ENCODE measurements at regions not wholly inside any gene's neighbourhood (a gene's known extent, or its start where the extent isn't known, plus 50 kb on each side); places are given as distances from the start of the nearest gene placed in this dataset.

DNA sequence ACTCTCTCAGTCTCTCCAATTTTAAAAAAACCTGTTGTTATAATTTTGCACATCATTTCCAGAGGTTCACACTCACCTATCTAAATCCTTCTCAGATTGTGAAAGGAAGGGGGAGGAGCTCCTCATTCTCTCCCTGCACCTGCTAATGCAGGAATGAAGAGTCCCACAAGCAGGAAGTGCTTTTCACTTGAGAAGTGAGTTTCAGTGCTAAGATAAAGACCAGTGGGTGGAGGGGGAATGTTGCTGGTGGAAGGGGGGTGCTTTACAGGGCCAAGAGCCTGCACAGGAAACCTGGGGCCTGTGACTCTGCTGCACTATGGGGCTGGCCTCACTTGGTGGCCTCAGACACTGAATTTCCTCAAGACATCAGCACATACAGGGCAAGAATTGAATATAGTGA, 176.4 kb downstream of the PTPN20 start:
- in situ Hi-C loops (cut with HindIII; ENCODE audit: low pct_unique_long_range_greater_than_20kb, low sequenced_read_pairs) (no loop called here), intact Hi-C loops (cut with micrococcal nuclease; ENCODE audit: unreplicated experiment) (no loop called here)
- no peak overlapping the region for H3K27ac ChIP-seq (ENCODE audit: low read length)
- ATAC-seq: no peak
- H3K36me3 ChIP-seq (ENCODE audit: control insufficient read depth, insufficient read depth, low read length): no peaks in the 10 kb centered on the region
- no TSS peak for BruUV-seq (replicated peaks)
- H3K4me1 ChIP-seq (ENCODE audit: control insufficient read depth, insufficient read depth, low read length): no peaks in the 10 kb centered on the region
- no peak for DNase-seq (ENCODE audit: low read depth, low spot score)
- ChIA-PET POLR2A (interaction anchor here (0.6 to 0.7 kb wide), 2 partner anchors 95 to 296 kb away, joined by 4 to 18 read pairs; partner anchors contain the start of gene ZNF488), CTCF (no interaction called here)
- H3K27me3 ChIP-seq (ENCODE audit: control insufficient read depth, insufficient read depth, low read length): no peaks in the 10 kb centered on the region
- H3K4me3 ChIP-seq (ENCODE audit: low read depth in 2 of 2, low read length in 2 of 2): no peak overlapping the region
- no peaks in the 10 kb centered on the region for H3K9me3 ChIP-seq (ENCODE audit: control insufficient read depth, insufficient read depth, low read depth, low read length)
- TF ChIP-seq, protein P1, sequence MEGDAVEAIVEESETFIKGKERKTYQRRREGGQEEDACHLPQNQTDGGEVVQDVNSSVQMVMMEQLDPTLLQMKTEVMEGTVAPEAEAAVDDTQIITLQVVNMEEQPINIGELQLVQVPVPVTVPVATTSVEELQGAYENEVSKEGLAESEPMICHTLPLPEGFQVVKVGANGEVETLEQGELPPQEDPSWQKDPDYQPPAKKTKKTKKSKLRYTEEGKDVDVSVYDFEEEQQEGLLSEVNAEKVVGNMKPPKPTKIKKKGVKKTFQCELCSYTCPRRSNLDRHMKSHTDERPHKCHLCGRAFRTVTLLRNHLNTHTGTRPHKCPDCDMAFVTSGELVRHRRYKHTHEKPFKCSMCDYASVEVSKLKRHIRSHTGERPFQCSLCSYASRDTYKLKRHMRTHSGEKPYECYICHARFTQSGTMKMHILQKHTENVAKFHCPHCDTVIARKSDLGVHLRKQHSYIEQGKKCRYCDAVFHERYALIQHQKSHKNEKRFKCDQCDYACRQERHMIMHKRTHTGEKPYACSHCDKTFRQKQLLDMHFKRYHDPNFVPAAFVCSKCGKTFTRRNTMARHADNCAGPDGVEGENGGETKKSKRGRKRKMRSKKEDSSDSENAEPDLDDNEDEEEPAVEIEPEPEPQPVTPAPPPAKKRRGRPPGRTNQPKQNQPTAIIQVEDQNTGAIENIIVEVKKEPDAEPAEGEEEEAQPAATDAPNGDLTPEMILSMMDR (IDR thresholded peaks at IDR 0.05): no peak
- TF ChIP-seq TCF7L2 (IDR thresholded peaks at IDR 0.05; ENCODE audit: low read depth, low read length) (no peak), SIN3A (IDR thresholded peaks at IDR 0.05; ENCODE audit: borderline replicate concordance, insufficient read depth, low read depth, low read length) (no peak), POLR2AphosphoS5 (IDR thresholded peaks at IDR 0.05; ENCODE audit: low read depth, low read length) (no peak)
- TF ChIP-seq, protein P2, sequence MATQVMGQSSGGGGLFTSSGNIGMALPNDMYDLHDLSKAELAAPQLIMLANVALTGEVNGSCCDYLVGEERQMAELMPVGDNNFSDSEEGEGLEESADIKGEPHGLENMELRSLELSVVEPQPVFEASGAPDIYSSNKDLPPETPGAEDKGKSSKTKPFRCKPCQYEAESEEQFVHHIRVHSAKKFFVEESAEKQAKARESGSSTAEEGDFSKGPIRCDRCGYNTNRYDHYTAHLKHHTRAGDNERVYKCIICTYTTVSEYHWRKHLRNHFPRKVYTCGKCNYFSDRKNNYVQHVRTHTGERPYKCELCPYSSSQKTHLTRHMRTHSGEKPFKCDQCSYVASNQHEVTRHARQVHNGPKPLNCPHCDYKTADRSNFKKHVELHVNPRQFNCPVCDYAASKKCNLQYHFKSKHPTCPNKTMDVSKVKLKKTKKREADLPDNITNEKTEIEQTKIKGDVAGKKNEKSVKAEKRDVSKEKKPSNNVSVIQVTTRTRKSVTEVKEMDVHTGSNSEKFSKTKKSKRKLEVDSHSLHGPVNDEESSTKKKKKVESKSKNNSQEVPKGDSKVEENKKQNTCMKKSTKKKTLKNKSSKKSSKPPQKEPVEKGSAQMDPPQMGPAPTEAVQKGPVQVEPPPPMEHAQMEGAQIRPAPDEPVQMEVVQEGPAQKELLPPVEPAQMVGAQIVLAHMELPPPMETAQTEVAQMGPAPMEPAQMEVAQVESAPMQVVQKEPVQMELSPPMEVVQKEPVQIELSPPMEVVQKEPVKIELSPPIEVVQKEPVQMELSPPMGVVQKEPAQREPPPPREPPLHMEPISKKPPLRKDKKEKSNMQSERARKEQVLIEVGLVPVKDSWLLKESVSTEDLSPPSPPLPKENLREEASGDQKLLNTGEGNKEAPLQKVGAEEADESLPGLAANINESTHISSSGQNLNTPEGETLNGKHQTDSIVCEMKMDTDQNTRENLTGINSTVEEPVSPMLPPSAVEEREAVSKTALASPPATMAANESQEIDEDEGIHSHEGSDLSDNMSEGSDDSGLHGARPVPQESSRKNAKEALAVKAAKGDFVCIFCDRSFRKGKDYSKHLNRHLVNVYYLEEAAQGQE (IDR thresholded peaks at IDR 0.05; ENCODE audit: insufficient read depth in 1 of 2, low read depth in 2 of 2, low read length in 1 of 2): no peak

DNA sequence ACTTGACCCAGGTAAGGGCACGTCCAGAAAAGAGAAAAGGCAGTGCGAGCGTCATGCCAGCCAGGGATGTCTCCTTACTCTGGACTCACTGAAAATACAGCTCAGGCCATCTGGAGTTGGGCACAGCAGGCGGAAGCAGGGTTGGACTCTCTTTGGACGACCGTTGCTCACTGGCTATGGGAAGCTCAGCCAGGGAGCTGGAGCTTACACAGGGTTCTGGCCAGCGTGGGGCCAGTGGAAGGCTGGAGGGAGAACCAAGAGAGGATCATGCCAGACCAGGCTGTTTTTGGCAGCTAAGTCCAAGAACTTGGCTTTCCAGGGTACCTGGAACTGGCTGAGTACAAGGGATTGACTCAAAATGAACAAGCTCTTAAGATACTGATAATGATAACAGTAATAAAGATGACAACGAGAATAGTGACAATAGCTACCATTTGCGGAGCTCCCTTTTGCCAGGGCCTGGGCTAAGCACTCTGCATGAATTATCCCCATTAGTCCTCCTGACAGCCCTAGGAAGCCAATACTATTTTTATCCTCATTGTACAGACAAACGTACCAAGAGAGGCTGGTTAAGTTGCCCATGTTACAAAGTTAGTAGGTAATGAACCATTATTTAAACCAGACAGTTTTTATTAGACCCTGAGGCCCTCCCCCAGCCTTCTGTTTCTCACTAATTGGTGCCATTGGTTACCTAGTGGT, 177.6 kb downstream of the PTPN20 start:
- POLR2A ChIA-PET: no interaction called here
- intact Hi-C loops (cut with micrococcal nuclease; ENCODE audit: unreplicated experiment) (no loop called here), in situ Hi-C loops (cut with HindIII; ENCODE audit: low pct_unique_long_range_greater_than_20kb, low sequenced_read_pairs) (no loop called here)
- H3K4me1 ChIP-seq (ENCODE audit: control insufficient read depth, insufficient read depth, low read length): no peaks in the 10 kb centered on the region
- DNase-seq (ENCODE audit: low read depth, low spot score) (no peak), ATAC-seq (no peak)
- H3K4me3 ChIP-seq (ENCODE audit: low read depth in 2 of 2, low read length in 2 of 2): no peak overlapping the region
- no peaks in the 10 kb centered on the region for H3K36me3 ChIP-seq (ENCODE audit: control insufficient read depth, insufficient read depth, low read length)
- BruUV-seq (replicated peaks): no TSS peak
- H3K27ac ChIP-seq (ENCODE audit: low read length): no peak overlapping the region
- TF ChIP-seq, protein P1 (IDR thresholded peaks at IDR 0.05): no peak
- TF ChIP-seq SIN3A (IDR thresholded peaks at IDR 0.05; ENCODE audit: borderline replicate concordance, insufficient read depth, low read depth, low read length): no peak
- TF ChIP-seq TCF7L2 (IDR thresholded peaks at IDR 0.05; ENCODE audit: low read depth, low read length): no peak
- TF ChIP-seq POLR2AphosphoS5 (IDR thresholded peaks at IDR 0.05; ENCODE audit: low read depth, low read length): no peak
- TF ChIP-seq, protein P2 (IDR thresholded peaks at IDR 0.05; ENCODE audit: insufficient read depth in 1 of 2, low read depth in 2 of 2, low read length in 1 of 2): no peak
- CTCF ChIA-PET: no interaction called here
- no peaks in the 10 kb centered on the region for H3K27me3 ChIP-seq (ENCODE audit: control insufficient read depth, insufficient read depth, low read length)
- H3K9me3 ChIP-seq (ENCODE audit: control insufficient read depth, insufficient read depth, low read depth, low read length): no peaks in the 10 kb centered on the region
